ENCODE measurements at regions not wholly inside any gene's neighbourhood (a gene's known extent, or its start where the extent isn't known, plus 50 kb on each side); places are given as distances from the start of the nearest gene placed in this dataset.

DNA sequence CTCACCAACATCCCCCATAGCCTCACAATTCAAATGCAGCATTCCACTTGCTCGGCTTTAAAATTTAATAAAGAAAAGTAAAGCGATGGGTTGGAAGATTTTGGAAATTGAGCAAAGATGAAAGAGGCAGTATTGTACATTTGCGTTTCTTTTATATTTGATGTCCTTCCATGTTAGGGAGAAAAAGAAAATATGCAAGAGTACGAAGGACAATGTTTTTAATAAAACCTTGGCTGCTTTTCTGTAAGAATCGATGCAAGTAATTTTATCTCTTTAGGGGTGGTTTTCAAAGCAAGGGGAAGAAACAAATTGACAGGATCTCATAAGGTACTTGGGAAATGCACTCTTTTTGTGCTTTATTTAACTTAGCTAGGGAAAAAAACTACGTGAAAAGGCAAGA is 61.8 kb upstream of the TSC22D2 start:
- TF ChIP-seq POLR2AphosphoS5 (IDR thresholded peaks at IDR 0.05) (no peak), POLR2A (IDR thresholded peaks at IDR 0.05) (no peak)
